ENCODE measurements at regions not wholly inside any gene's neighbourhood (a gene's known extent, or its start where the extent isn't known, plus 50 kb on each side); places are given as distances from the start of the nearest gene placed in this dataset.

GRCh38 chr15:95475067-95475466, 855.4 kb upstream of the NR2F2 start:
- Histone ChIP-seq H3K79me2 (ENCODE audit: control insufficient read depth in 1 of 2, insufficient read depth in 2 of 2, low read length in 2 of 2) (no peaks in the 10 kb centered on the region), H3K23me2 (ENCODE audit: low read depth, low read length) (no peaks in the 10 kb centered on the region), H4K91ac (replicated peaks; ENCODE audit: insufficient read length, low read length) (no peak overlapping the region), H2AFZ (ENCODE audit: low read length) (no peak overlapping the region), H2BK20ac (ENCODE audit: low read length) (no peak overlapping the region), H3K14ac (ENCODE audit: insufficient read length) (no peak overlapping the region), H3K9me3 (ENCODE audit: insufficient read depth in 2 of 2, low read depth in 1 of 2, low read length in 1 of 2) (no peaks in the 10 kb centered on the region), H2AK5ac (ENCODE audit: low read depth, low read length) (no peak overlapping the region), H3K56ac (replicated peaks; ENCODE audit: insufficient read length, low read depth, low read length) (no peak overlapping the region), H3K4me2 (ENCODE audit: insufficient read depth in 1 of 2, low read depth in 2 of 2, low read length in 2 of 2) (no peak overlapping the region), H3K23ac (ENCODE audit: insufficient read length) (no peak overlapping the region), H2BK15ac (ENCODE audit: low read length) (no peak overlapping the region), H3K79me1 (ENCODE audit: low read depth, low read length) (no peaks in the 10 kb centered on the region), H3K4me1 (replicated peaks in 1 of 4; ENCODE audit: control insufficient read depth in 3 of 4, insufficient read depth in 4 of 4, low read length in 3 of 4) (no peaks in the 10 kb centered on the region), H2BK120ac (replicated peaks; ENCODE audit: low read depth, low read length) (no peak overlapping the region), H3K18ac (ENCODE audit: extremely low read depth, low read length) (no peak overlapping the region), H3K27ac (ENCODE audit: low read depth, low read length) (no peak overlapping the region), H2BK12ac (ENCODE audit: low read depth, low read length) (no peak overlapping the region), H4K20me1 (replicated peaks in 1 of 2; ENCODE audit: control insufficient read depth in 1 of 2, insufficient read depth in 2 of 2, low read length in 2 of 2) (no peaks in the 10 kb centered on the region), H3K36me3 (ENCODE audit: control insufficient read depth in 2 of 4, insufficient read depth in 4 of 4, low read length in 3 of 4) (no peaks in the 10 kb centered on the region), H3K27me3 (replicated peaks in 1 of 4; ENCODE audit: control insufficient read depth in 3 of 4, extremely low read depth in 1 of 4, insufficient read depth in 3 of 4, low read length in 3 of 4) (no peaks in the 10 kb centered on the region), H4K8ac (ENCODE audit: extremely low read depth, insufficient read depth, low read length) (no peak overlapping the region), H3K4ac (replicated peaks; ENCODE audit: insufficient read length, low read depth, low read length) (no peak overlapping the region), H4K5ac (ENCODE audit: insufficient read length, low read depth, low read length) (no peak overlapping the region), H3K4me3 (ENCODE audit: extremely low read depth in 1 of 4, insufficient read depth in 2 of 4, low read depth in 3 of 4, low read length in 4 of 4) (no peak overlapping the region), H2BK5ac (ENCODE audit: low read depth, low read length) (no peak overlapping the region), H3K9ac (replicated peaks in 1 of 4; ENCODE audit: extremely low read depth in 1 of 4, low read depth in 3 of 4, low read length in 3 of 4) (no peak overlapping the region)
- no peak for DNase-seq (ENCODE audit: low read depth in 1 of 2, low spot score in 2 of 2)
- TF ChIP-seq FOSL1 (IDR thresholded peaks at IDR 0.05; ENCODE audit: insufficient read depth, low read depth, low read length) (no peak), CREB1 (IDR thresholded peaks at IDR 0.05) (no peak), TEAD4 (IDR thresholded peaks at IDR 0.05; ENCODE audit: low read depth, low read length) (no peak), HDAC6 (IDR thresholded peaks at IDR 0.05; ENCODE audit: low read depth, low read length) (no peak), SRF (IDR thresholded peaks at IDR 0.05; ENCODE audit: low read depth, low read length) (no peak), TAF7 (optimal IDR thresholded peaks at IDR 0.05; ENCODE audit: borderline replicate concordance, low read depth, low read length) (no peak), YY1 (IDR thresholded peaks at IDR 0.05; ENCODE audit: low read depth, low read length) (no peak), SUZ12 (IDR thresholded peaks at IDR 0.05; ENCODE audit: low read length) (no peak), JUND (IDR thresholded peaks at IDR 0.05; ENCODE audit: low read length) (no peak), TAF1 (IDR thresholded peaks at IDR 0.05; ENCODE audit: low read depth, low read length) (no peak), SP1 (IDR thresholded peaks at IDR 0.05; ENCODE audit: low read depth, low read length) (no peak)
- no peak for FAIRE-seq
- POLR2A ChIA-PET (ENCODE audit: partially characterized antibody): no interaction called here
- WGBS, 2 experiments (ENCODE audit: extremely low coverage in 1 of 2, insufficient coverage in 1 of 2, insufficient read length in 1 of 2, insufficient replicate concordance in 2 of 2, low coverage in 1 of 2, low lambda C conversion rate in 2 of 2, missing lambda C conversion rate in 1 of 2): 94% methylated on average over 5 of the region's 5 CpGs; no CpG with 5 or more reads in 1 of the 2 experiments
- CTCF ChIA-PET (ENCODE audit: partially characterized antibody): no interaction called here

All from H1 (cell line).